ENCODE measurements at regions not wholly inside any gene's neighbourhood (a gene's known extent, or its start where the extent isn't known, plus 50 kb on each side); places are given as distances from the start of the nearest gene placed in this dataset.

GRCh38 chr1:55694310-55694801 lies 479.2 kb upstream of the USP24 start:
- no peak for DNase-seq

DNA sequence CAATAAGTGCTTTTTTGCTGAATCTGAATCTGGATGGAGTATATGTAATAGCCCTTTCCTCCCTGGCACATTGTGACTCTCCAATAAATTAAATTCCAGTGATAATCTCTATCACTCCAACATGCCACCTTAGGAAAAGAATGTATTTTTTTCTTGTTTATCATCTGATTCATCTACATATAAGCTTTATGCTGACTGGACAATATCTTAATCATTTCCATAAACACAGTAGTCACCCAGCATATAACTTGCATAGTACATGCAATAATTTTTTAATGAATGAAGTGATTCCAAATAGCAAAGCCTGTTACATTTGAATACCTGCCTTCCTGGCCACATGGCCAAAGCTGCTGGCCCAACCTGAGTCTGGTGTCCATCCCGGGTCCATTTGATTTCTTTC lies 477.6 kb upstream of the USP24 start:
- no peak for DNase-seq

GRCh38 chr1:55690366-55690765 lies 475.2 kb upstream of the USP24 start:
- no peak for DNase-seq

DNA sequence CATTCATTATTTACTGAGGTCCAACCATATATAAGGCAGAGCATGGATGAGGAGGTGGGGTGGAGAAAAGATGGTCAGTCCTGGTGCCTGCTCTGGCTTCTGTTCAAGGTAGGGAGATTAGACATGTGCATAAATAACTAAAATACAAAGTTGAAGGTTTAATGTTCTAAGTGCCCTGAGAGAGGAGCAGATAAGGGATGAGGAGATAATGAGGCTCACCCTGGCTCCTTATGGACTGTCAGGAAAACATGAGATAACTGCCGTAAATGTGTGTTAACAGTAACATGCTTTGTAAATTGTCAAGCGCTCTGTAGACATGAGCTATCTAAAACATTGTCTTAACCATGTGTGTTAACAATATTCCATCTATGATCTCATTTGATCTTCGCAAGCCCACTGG lies 474.6 kb upstream of the USP24 start:
- DNase-seq = no peak

DNA sequence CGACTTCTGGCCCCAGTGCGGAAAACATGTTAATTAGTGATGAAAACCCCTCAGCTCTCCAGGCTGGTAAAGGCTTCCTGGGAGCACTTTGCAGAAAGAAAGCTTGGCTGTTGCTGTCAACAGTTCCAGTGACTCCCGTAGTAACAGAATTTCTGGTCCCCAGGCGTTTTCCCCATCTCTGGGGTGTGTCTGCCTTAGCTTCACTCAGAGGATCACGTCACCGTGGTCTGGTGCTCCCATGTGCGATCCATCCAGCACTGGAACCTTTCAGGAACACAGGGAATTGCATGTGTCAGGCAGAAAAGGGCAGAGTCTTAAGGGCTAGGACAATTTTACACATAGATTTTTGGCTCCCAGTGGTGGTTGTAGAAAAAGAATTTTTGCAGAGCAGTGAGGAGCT lies 470.4 kb upstream of the USP24 start:
- no peak for DNase-seq

DNA sequence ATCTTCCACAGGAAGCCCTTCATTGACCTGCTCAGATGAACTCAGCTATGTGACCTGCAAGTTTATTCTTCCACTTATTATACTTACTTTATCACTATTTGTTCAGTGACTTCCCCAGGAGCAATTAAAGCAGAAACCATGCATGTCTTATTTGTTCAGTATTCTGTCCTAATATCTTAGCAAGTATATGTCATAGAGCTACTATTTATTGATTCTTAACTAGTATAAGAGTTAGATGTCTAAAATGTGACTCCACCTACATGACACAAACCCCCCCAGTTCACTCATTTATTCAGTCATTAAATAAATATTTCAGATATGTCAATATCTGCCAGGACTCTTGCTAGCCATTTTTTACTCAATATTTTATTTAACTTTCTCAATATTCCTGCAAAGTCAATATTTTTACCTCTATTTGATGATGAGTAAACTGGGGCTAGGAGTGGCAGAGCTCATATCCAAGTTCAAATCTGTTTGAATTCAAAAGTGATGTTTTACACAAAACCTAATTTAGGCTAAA lies 469.0 kb upstream of the USP24 start:
- DNase-seq = no peak

DNA sequence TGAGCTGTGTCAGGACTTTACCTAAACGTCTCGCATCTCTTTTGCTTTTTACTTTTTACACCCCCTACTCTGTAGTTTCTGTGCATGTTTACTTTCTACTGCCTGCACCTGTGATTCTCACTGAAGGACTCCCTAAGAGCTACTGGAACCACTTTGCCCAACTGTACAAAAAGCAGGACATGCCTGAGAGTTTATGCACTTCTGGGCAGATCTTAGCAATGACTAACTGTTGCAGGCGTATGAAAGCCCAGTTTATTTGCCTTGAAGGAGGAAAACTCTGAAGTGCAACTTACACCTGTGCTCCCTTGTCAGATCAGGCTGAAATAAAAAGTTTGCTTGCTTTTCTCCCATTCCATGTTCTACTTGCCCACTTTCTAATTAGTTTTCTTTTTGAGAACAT lies 467.0 kb upstream of the USP24 start:
- no peak for DNase-seq

DNA sequence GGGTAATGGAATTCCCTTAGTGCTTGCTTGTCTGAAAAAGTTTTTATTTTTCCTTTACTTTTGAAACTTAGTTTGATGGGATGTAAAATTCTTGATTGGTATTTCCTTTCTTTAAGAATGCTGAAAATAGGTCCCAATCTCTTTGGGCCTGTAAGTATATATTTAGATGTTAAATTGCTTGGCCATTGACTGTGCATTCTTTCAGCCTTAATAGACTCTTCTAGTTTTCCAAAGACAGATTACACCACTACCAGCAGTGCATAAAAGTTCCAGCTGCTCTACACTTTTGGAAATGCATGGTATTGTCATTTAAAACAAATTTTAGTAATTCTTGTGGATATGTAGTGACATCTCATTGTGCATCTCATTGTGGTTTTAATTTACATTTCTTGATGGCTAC lies 464.8 kb upstream of the USP24 start:
- DNase-seq = no peak

DNA sequence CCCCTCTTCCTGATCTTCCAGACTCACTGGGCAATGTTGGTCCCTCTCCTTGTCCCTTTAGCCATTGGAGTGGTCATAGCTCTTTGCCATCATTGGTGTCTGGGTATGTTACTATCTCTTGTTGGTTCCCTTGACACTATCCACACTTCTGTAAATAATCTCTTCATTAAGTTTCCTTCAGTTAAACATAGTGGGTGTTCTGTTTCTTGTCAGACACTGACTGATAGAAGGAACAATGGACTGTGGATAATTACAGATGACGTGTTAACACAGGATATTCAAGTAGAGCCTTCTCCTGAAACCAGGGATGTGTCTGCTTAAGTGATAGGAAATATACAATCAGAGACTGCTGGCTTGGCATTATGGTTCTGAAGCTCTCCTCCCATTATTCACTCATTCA lies 458.3 kb upstream of the USP24 start:
- DNase-seq = no peak

- DNase-seq = no peak
Measured at GRCh38 chr1:55670331-55671082, 455.3 kb upstream of the USP24 start.

- DNase-seq = no peak
Measured at GRCh38 chr1:55669293-55669692, 454.1 kb upstream of the USP24 start.

DNA sequence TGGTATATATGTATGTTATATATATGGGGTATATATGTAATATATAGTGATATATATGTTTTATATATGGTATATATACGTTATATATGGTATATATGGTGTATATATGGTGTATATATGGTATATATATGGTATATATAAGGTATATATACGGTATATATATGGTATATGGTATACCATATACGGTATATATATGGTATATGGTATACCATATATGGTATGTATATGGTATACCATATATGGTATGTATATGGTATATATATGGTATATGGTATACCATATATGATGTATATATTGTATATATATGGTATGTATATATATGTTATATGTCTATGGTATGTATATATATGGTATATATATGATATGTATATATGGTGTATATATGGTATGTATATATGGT lies 447.7 kb upstream of the USP24 start:
- DNase-seq = no peak

DNA sequence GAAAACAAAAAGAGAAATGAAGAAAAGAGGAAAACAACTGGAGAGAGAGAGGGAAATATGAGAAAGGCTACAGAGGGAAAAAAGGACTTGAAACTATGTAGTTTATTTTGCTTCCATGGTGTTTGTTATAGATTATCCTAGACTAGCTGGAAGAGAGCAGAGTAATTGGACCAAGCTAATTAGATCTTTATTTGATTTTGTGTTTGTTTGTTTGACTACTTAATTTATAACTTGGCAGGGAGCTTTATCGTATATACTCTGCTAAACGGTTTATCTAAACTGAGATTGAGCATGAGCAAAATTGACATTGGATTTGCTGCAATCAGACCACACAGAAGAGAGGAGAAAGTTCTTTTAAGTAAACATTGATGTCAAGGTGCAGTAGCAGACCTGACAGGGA lies 443.8 kb upstream of the USP24 start:
- no peak for DNase-seq

GRCh38 chr1:55654750-55655149 lies 439.6 kb upstream of the USP24 start:
- no peak for DNase-seq

DNA sequence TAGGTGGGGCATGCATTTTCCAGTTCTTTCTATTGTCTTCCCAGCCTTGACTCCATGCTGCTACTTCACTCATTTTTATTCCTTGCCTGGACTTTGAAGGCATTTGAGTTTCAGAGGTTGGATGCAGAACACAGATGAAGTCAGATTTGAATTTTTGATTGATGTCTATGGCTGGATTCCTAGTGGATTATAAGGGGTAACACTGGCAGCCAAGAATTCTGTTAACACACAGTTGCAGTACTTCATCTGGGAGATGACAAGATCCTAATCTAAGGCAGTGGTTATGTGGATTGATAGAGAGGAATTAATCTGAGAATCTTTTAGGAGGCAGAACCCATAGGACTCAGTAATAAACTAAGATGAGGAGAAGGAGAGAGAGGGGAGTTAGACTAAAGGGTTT lies 439.0 kb upstream of the USP24 start:
- DNase-seq = no peak

DNA sequence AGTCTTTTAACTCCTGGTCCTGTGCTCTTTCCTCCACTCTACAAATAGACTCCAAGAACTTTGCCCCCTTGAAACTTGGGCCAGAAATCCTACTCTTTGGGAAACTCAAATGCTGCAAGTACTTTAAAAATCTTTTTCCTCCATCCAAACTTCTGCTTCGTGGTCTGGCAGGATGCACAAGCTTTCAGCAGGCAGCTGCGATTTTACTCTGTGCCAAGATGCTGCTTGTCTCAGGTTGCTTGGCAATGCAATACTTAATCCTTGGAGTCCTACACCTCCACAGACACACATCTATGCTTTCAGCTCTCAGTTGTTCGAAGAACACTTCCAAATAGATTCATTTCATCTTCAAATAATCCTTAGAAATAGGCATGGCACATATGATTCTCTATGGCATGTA lies 435.3 kb upstream of the USP24 start:
- no peak for DNase-seq

- DNase-seq = no peak
Measured at GRCh38 chr1:55646181-55646580, 431.0 kb upstream of the USP24 start.

- DNase-seq = no peak
Measured at GRCh38 chr1:55645270-55645669, 430.1 kb upstream of the USP24 start.

- DNase-seq = no peak
Measured at GRCh38 chr1:55641947-55642346, 426.8 kb upstream of the USP24 start.

GRCh38 chr1:55640708-55641473 lies 425.7 kb upstream of the USP24 start:
- DNase-seq = no peak

GRCh38 chr1:55639526-55639925 lies 424.4 kb upstream of the USP24 start:
- no peak for DNase-seq

- DNase-seq = no peak
Measured at GRCh38 chr1:55639051-55639450, 423.9 kb upstream of the USP24 start.

DNA sequence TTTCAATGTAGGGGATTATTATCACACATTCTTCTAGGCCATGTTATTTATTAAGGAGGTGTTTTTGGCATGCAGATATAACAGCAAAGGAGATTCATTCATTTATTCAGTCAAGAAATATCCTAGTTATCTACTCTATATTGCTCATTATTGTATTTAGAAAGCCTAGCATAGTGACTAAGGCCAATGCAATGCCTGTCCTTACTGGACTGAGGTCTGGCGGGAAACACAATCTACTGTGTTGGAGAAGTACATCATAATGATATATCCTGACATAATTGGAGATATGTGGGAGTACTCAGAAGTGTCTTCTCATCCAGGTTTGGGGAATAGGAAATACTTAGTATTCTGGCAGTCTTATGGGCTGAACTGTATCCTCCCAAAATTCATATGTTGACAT lies 421.5 kb upstream of the USP24 start:
- DNase-seq = no peak

GRCh38 chr1:55635856-55636255 lies 420.7 kb upstream of the USP24 start:
- no peak for DNase-seq
